Mesenchymal stem cell (in vitro differentiated cells and primary cell): ENCODE measurements at regions not wholly inside any gene's neighbourhood (a gene's known extent, or its start where the extent isn't known, plus 50 kb on each side); places are given as distances from the start of the nearest gene placed in this dataset.

ENCODE experiments used
- DNase-seq: peaks from one replicate; pipeline ENCODE4 v3.0.0-alpha.2; 2013
- H2AFZ ChIP-seq: one replicate; pipeline ENCODE4 v1.6.1; 2013; ENCODE audit warnings: low read depth, mild to moderate bottlenecking, control low read depth, inconsistent platforms, low read length, moderate library complexity
- H2AK5ac ChIP-seq: 2 replicates; pipeline ENCODE4 v1.6.1; 2013; ENCODE audit warnings: low read length, moderate library complexity, mild to moderate bottlenecking, inconsistent platforms; ENCODE audit not compliant: severe bottlenecking
- H2BK120ac ChIP-seq: one replicate; pipeline ENCODE4 v1.6.1; 2013; ENCODE audit warnings: low read depth, mild to moderate bottlenecking, inconsistent platforms, low read length, moderate library complexity
- H2BK12ac ChIP-seq, 2 experiments: one replicate each; pipeline ENCODE4 v1.6.1; 2013; ENCODE audit warnings: inconsistent platforms in 2 of 2, low read length in 2 of 2, mild to moderate bottlenecking in 2 of 2, moderate library complexity in 2 of 2, control low read depth in 1 of 2
- H2BK15ac ChIP-seq: one replicate; pipeline ENCODE4 v1.6.1; 2013; ENCODE audit warnings: mild to moderate bottlenecking, low read depth, inconsistent platforms; ENCODE audit not compliant: poor library complexity, severe bottlenecking
- H2BK5ac ChIP-seq: 2 replicates; pipeline ENCODE4 v1.6.1; 2013; ENCODE audit warnings: low read depth, mild to moderate bottlenecking, low read length, control low read depth, inconsistent platforms; ENCODE audit not compliant: poor library complexity, severe bottlenecking
- H3K14ac ChIP-seq, 2 experiments: one replicate each; pipeline ENCODE4 v1.6.1; 2013; ENCODE audit warnings: inconsistent platforms in 2 of 2, low read length in 2 of 2, control low read depth in 1 of 2, mild to moderate bottlenecking in 1 of 2, moderate library complexity in 1 of 2
- H3K18ac ChIP-seq, 2 experiments: one replicate each; pipeline ENCODE4 v1.6.1; 2013; ENCODE audit warnings: inconsistent platforms in 2 of 2, low read length in 2 of 2, control low read depth in 1 of 2, low read depth in 1 of 2, mild to moderate bottlenecking in 1 of 2
- H3K23ac ChIP-seq, 2 experiments: one replicate each; pipeline ENCODE4 v1.6.1; 2013; ENCODE audit warnings: inconsistent platforms in 2 of 2, low read length in 2 of 2, mild to moderate bottlenecking in 2 of 2, moderate library complexity in 2 of 2, control low read depth in 1 of 2
- H3K27ac ChIP-seq: 2 replicates; pipeline ENCODE4 v1.5.1; 2013; ENCODE audit warnings: mild to moderate bottlenecking, moderate library complexity, low read length, control low read depth, inconsistent platforms; ENCODE audit not compliant: poor library complexity, severe bottlenecking
- H3K27me3 ChIP-seq, 2 experiments: 2 replicates each; pipeline versions ENCODE4 v1.6.1 to v1.7.0; 2013; ENCODE audit warnings: low read length in 2 of 2, mild to moderate bottlenecking in 2 of 2, moderate library complexity in 2 of 2, control low read depth in 1 of 2, inconsistent platforms in 1 of 2; ENCODE audit not compliant: control insufficient read depth in 1 of 2, insufficient read depth in 1 of 2
- H3K36me3 ChIP-seq, 2 experiments: 2 replicates each; pipeline versions ENCODE4 v1.6.1 to v1.7.0; 2013; ENCODE audit warnings: low read length in 2 of 2, control low read depth in 1 of 2, inconsistent platforms in 1 of 2, low read depth in 1 of 2, mild to moderate bottlenecking in 1 of 2; ENCODE audit not compliant: insufficient read depth in 2 of 2, control insufficient read depth in 1 of 2
- H3K4ac ChIP-seq, 2 experiments: one replicate each; pipeline ENCODE4 v1.6.1; 2013; ENCODE audit warnings: inconsistent platforms in 2 of 2, low read length in 2 of 2, mild to moderate bottlenecking in 2 of 2, moderate library complexity in 2 of 2, control low read depth in 1 of 2, low read depth in 1 of 2
- H3K4me1 ChIP-seq: 2 replicates; pipeline ENCODE4 v1.6.1; 2013; ENCODE audit warnings: low read depth, low read length, control low read depth; ENCODE audit not compliant: control insufficient read depth, insufficient read depth
- H3K4me2 ChIP-seq: 2 replicates; pipeline ENCODE4 v1.6.1; 2013; ENCODE audit warnings: low read length, mild to moderate bottlenecking, inconsistent platforms; ENCODE audit not compliant: poor library complexity, severe bottlenecking
- H3K4me3 ChIP-seq, 2 experiments: 2 replicates each; pipeline versions ENCODE4 v1.5.1 to v1.7.0; 2013; ENCODE audit warnings: low read length in 2 of 2, mild to moderate bottlenecking in 2 of 2, control low read depth in 1 of 2, low read depth in 1 of 2; ENCODE audit not compliant: insufficient read depth in 1 of 2
- H3K79me1 ChIP-seq: replicated peaks from 2 replicates; pipeline ENCODE4 v1.6.1; 2013; ENCODE audit warnings: mild to moderate bottlenecking, control low read depth, low read length, inconsistent platforms; ENCODE audit not compliant: poor library complexity, severe bottlenecking
- H3K9ac ChIP-seq: 2 replicates; pipeline ENCODE4 v1.7.0; 2013; ENCODE audit warnings: mild to moderate bottlenecking, low read length, moderate library complexity
- H3K9me3 ChIP-seq: 2 replicates; pipeline ENCODE4 v1.7.0; 2013; ENCODE audit warnings: mild to moderate bottlenecking, low read length; ENCODE audit not compliant: control insufficient read depth
- H4K8ac ChIP-seq: one replicate; pipeline ENCODE4 v1.6.1; 2013; ENCODE audit warnings: inconsistent platforms, mild to moderate bottlenecking, low read length, moderate library complexity
- H4K91ac ChIP-seq: one replicate; pipeline ENCODE4 v1.6.1; 2013; ENCODE audit warnings: mild to moderate bottlenecking, low read length, inconsistent platforms
- WGBS: methylation state at CpG from one replicate; pipeline ENCODE4 v1.1.7; 2013; ENCODE audit warnings: mixed read lengths; 5-methylcytosine and 5-hydroxymethylcytosine counted together

- WGBS: 90% methylated on average over 6 of the region's 6 CpGs
These were observed 197.9 kb upstream of the NR3C1 start for GRCh38 chr5:143601357-143601756.

GRCh38 chr5:143600396-143601075 is 197.1 kb upstream of the NR3C1 start:
- no peaks in the 10 kb centered on the region for H3K9me3 ChIP-seq
- H2BK12ac ChIP-seq: no peak overlapping the region
- no peak overlapping the region for H3K4me2 ChIP-seq
- no peaks in the 10 kb centered on the region for H3K79me1 ChIP-seq
- H3K27me3 ChIP-seq: no peaks in the 10 kb centered on the region
- no peak overlapping the region for H4K91ac ChIP-seq
- no peak overlapping the region for H2AFZ ChIP-seq
- H3K4me1 ChIP-seq: peaks cover 1% of the 10 kb centered on the region
- H3K4ac ChIP-seq: no peak overlapping the region
- H2AK5ac ChIP-seq: no peak overlapping the region
- H3K14ac ChIP-seq: no peak overlapping the region
- no peak overlapping the region for H2BK15ac ChIP-seq
- 76% methylated on average over 4 of the region's 6 CpGs for WGBS
- no peak overlapping the region for H2BK5ac ChIP-seq
- H3K23ac ChIP-seq: no peak overlapping the region
- no peak overlapping the region for H3K27ac ChIP-seq
- no peak overlapping the region for H3K18ac ChIP-seq
- peak; percentile 47 for DNase-seq
- no peaks in the 10 kb centered on the region for H3K36me3 ChIP-seq
- H4K8ac ChIP-seq: no peak overlapping the region
- H3K4me3 ChIP-seq: no peak overlapping the region
- no peak overlapping the region for H2BK120ac ChIP-seq
- no peak overlapping the region for H3K9ac ChIP-seq

More at GRCh38 chr5:143601357-143601756, 197.9 kb upstream of the NR3C1 start:
- H2AK5ac ChIP-seq: no peak overlapping the region
- H3K14ac ChIP-seq: no peak overlapping the region
- no peak overlapping the region for H3K27ac ChIP-seq
- DNase-seq: no peak
- no peak overlapping the region for H3K23ac ChIP-seq
- no peak overlapping the region for H3K4me3 ChIP-seq
- H3K4me2 ChIP-seq: no peak overlapping the region
- no peak overlapping the region for H2BK12ac ChIP-seq
- H4K8ac ChIP-seq: no peak overlapping the region
- H3K9me3 ChIP-seq: no peaks in the 10 kb centered on the region
- H2BK5ac ChIP-seq: no peak overlapping the region
- no peak overlapping the region for H4K91ac ChIP-seq
- H3K79me1 ChIP-seq: no peaks in the 10 kb centered on the region
- H3K4ac ChIP-seq: no peak overlapping the region
- no peak overlapping the region for H2BK120ac ChIP-seq
- H3K27me3 ChIP-seq: no peaks in the 10 kb centered on the region
- no peaks in the 10 kb centered on the region for H3K36me3 ChIP-seq
- H3K9ac ChIP-seq: no peak overlapping the region
- H2AFZ ChIP-seq: no peak overlapping the region
- no peak overlapping the region for H2BK15ac ChIP-seq
- no peaks in the 10 kb centered on the region for H3K4me1 ChIP-seq
- peak overlapping the region in 1 of 2 experiments; percentile 47 for H3K18ac ChIP-seq

DNA sequence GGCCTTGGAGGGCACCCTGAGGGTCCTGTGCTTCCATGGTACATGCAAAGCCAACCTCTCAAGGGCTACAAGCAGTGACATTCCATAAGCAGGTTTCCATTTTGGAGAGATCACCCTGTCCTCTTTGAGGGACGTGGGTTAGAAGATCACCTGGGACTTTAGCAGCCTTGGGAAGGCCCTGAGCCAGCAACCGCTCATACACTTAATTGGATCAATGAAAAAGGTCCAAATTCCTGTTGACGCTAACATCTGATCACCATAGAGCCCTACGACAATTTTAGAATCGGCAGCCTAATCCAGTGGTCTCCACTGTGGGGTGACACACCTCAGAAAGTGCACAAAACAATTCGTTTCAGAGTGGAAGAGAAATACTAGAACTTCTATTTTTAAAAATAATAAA is 196.0 kb upstream of the NR3C1 start:
- no peak overlapping the region for H3K23ac ChIP-seq
- H2BK5ac ChIP-seq: no peak overlapping the region
- H3K79me1 ChIP-seq: no peaks in the 10 kb centered on the region
- H3K9ac ChIP-seq: no peak overlapping the region
- H2BK120ac ChIP-seq: no peak overlapping the region
- 96% methylated on average over 5 of the region's 6 CpGs for WGBS
- no peaks in the 10 kb centered on the region for H3K36me3 ChIP-seq
- H3K27me3 ChIP-seq: no peaks in the 10 kb centered on the region
- peaks cover 3% of the 10 kb centered on the region for H3K4me1 ChIP-seq
- DNase-seq: no peak
- no peak overlapping the region for H4K8ac ChIP-seq
- no peak overlapping the region for H3K4ac ChIP-seq
- H3K4me3 ChIP-seq: no peak overlapping the region
- H3K18ac ChIP-seq: no peak overlapping the region
- H3K14ac ChIP-seq: no peak overlapping the region
- H2AFZ ChIP-seq: no peak overlapping the region
- no peak overlapping the region for H4K91ac ChIP-seq
- no peak overlapping the region for H2BK15ac ChIP-seq
- no peak overlapping the region for H2AK5ac ChIP-seq
- no peak overlapping the region for H3K27ac ChIP-seq
- H3K4me2 ChIP-seq: no peak overlapping the region
- no peak overlapping the region for H2BK12ac ChIP-seq
- H3K9me3 ChIP-seq: no peaks in the 10 kb centered on the region

DNA sequence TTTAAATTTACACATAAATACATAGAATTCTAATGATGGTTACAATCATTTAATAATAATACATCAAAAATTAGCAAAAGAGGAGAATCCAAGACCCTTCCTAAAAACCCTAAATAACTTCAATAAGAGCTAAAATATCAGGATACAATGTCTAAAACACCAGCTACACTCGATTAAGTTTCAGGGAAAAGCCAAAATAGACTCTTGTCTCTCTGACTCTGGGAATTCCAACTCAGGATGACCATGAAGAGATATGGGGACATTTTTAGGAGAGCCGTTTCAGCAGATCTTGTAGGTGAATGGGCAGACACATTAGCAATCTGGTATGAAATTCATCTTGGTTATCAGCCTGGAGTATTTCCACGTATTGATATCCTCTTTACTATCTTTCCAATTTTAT is 193.3 kb upstream of the NR3C1 start:
- Histone ChIP-seq H3K23ac (no peak overlapping the region), H2AK5ac (no peak overlapping the region), H3K18ac (no peak overlapping the region), H3K36me3 (no peaks in the 10 kb centered on the region), H3K4me2 (no peak overlapping the region), H3K27me3 (no peaks in the 10 kb centered on the region), H3K14ac (no peak overlapping the region), H2BK5ac (no peak overlapping the region), H3K4ac (no peak overlapping the region), H3K79me1 (no peaks in the 10 kb centered on the region), H3K4me3 (no peak overlapping the region), H2AFZ (no peak overlapping the region), H3K27ac (no peak overlapping the region), H2BK15ac (no peak overlapping the region), H3K4me1 (peaks cover 6% of the 10 kb centered on the region), H4K8ac (no peak overlapping the region), H3K9me3 (no peaks in the 10 kb centered on the region), H2BK120ac (no peak overlapping the region), H4K91ac (no peak overlapping the region), H2BK12ac (no peak overlapping the region), H3K9ac (no peak overlapping the region)
- WGBS: 94% methylated on average over 2 of the region's 3 CpGs
- DNase-seq: no peak
